Left ventricle myocardium inferior (tissue), 1 donor: ENCODE measurements at regions not wholly inside any gene's neighbourhood (a gene's known extent, or its start where the extent isn't known, plus 50 kb on each side); places are given as distances from the start of the nearest gene placed in this dataset.

Experiments used
- DNase-seq: peaks from one replicate; pipeline ENCODE4 v3.0.0-alpha.2; 2020
- H3K27ac ChIP-seq: fragments of 200-600 bp; replicated peaks from 2 replicates; pipeline ENCODE4 v1.8.0; 2021
- H3K27me3 ChIP-seq: fragments of 200-600 bp; 2 replicates; pipeline ENCODE4 v1.8.0; 2021; ENCODE audit warnings: low read depth
- H3K36me3 ChIP-seq: fragments of 200-600 bp; 2 replicates; pipeline ENCODE4 v1.8.0; 2021
- H3K4me1 ChIP-seq: fragments of 200-600 bp; 2 replicates; pipeline ENCODE4 v1.8.0; 2021
- H3K4me3 ChIP-seq: fragments of 200-600 bp; 2 replicates; pipeline ENCODE4 v1.8.0; 2021; ENCODE audit warnings: mild to moderate bottlenecking, moderate library complexity
- H3K9me3 ChIP-seq: fragments of 200-600 bp; replicated peaks from 2 replicates; pipeline ENCODE4 v1.8.0; 2021
- intact Hi-C: fragments of 100-400 bp; cut with micrococcal nuclease; formaldehyde crosslinking; loops from one replicate; pipeline ENCODE4 v1.11.0; 2022
- TF ChIP-seq, protein P1 (sequence below): fragments of 200-600 bp; IDR thresholded peaks from 2 replicates; pipeline ENCODE4 v1.8.0; 2021; ENCODE audit warnings: antibody characterized with exemption, mild to moderate bottlenecking, borderline replicate concordance
- donor health status: DM: no; HTN: yes; CAD: no; lungs with severe emphysema.

DNA sequence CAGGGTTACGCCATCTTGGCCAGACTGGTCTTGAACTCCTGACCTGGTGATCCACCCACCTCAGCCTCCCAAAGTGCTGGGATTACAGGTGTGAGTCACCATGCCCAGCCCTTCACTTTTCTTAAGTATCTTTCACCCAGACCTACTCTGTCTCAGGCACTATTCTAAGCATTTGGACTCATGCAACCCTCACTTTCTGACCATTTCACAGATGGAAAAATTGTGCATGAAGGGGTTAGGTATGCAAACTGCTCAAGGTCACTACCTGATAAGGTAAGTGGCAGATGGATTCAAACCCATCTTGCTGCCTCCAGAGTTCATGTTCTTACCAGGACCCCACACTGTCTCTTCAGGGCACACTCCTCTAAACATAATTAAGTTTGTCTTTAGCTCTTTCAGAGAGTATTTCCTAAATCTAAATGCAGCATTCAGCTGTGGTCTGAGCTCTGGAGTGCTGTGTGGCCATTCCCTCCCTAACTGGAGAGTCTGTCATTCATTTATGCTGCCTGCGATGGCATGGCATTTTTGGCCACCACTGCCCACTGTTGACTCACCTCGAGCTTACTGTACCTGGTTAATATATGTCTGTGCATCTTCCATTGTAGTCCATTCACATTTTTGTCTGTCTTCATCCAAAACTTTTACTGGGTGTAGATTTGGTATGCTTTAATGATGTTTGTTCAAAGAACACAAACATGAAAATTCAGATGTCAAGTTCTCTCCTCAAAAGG is 88.4 kb downstream of the CCDC71L start:
- H3K36me3 ChIP-seq = no peaks in the 10 kb centered on the region
- intact Hi-C loops = no loop called here

GRCh38 chr7:106571563-106571962 is 89.4 kb downstream of the CCDC71L start:
- Histone ChIP-seq H3K9me3 (no peaks in the 10 kb centered on the region), H3K27ac (no peak overlapping the region), H3K4me1 (peaks cover 6% of the 10 kb centered on the region), H3K36me3 (no peaks in the 10 kb centered on the region), H3K27me3 (no peaks in the 10 kb centered on the region), H3K4me3 (no peak overlapping the region)
- DNase-seq = no peak
- TF ChIP-seq, protein P1, sequence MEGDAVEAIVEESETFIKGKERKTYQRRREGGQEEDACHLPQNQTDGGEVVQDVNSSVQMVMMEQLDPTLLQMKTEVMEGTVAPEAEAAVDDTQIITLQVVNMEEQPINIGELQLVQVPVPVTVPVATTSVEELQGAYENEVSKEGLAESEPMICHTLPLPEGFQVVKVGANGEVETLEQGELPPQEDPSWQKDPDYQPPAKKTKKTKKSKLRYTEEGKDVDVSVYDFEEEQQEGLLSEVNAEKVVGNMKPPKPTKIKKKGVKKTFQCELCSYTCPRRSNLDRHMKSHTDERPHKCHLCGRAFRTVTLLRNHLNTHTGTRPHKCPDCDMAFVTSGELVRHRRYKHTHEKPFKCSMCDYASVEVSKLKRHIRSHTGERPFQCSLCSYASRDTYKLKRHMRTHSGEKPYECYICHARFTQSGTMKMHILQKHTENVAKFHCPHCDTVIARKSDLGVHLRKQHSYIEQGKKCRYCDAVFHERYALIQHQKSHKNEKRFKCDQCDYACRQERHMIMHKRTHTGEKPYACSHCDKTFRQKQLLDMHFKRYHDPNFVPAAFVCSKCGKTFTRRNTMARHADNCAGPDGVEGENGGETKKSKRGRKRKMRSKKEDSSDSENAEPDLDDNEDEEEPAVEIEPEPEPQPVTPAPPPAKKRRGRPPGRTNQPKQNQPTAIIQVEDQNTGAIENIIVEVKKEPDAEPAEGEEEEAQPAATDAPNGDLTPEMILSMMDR = no peak
- intact Hi-C loops = no loop called here

More for the DNA sequence above, 88.4 kb downstream of the CCDC71L start:
- H3K4me1 ChIP-seq = peaks cover 6% of the 10 kb centered on the region
- no peak overlapping the region for H3K27ac ChIP-seq
- no peak for DNase-seq
- no peaks in the 10 kb centered on the region for H3K9me3 ChIP-seq
- no peaks in the 10 kb centered on the region for H3K27me3 ChIP-seq
- H3K4me3 ChIP-seq = no peak overlapping the region
- TF ChIP-seq, protein P1 = no peak

DNA sequence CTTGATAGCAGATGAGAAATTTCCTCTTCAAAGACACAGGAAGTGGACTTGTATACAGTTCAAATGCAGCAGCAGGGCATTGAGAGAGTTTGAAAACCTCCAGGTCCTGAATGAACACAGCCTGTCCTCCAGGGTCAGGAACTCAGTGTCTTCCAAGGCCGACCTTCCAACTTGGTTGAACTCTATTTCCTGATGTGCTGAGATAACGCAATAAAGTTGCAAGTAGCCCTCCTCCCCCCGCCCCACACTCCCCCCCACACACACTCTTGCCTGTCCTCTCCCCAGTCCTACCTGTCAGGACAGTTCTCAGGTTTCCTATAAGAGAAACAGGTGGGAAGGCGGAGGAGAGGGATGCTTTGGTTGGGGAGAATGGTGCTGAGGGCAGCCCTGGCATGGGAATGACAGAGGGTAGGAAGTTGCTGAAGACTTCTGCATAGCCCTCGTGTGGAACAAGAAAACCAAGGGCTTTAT is 90.0 kb downstream of the CCDC71L start:
- peaks cover 6% of the 10 kb centered on the region for H3K4me1 ChIP-seq
- no peaks in the 10 kb centered on the region for H3K27me3 ChIP-seq
- no peak overlapping the region for H3K4me3 ChIP-seq
- TF ChIP-seq, protein P1 = no peak
- intact Hi-C loops = no loop called here
- DNase-seq = no peak
- no peaks in the 10 kb centered on the region for H3K36me3 ChIP-seq
- H3K9me3 ChIP-seq = no peaks in the 10 kb centered on the region
- H3K27ac ChIP-seq = no peak overlapping the region

DNA sequence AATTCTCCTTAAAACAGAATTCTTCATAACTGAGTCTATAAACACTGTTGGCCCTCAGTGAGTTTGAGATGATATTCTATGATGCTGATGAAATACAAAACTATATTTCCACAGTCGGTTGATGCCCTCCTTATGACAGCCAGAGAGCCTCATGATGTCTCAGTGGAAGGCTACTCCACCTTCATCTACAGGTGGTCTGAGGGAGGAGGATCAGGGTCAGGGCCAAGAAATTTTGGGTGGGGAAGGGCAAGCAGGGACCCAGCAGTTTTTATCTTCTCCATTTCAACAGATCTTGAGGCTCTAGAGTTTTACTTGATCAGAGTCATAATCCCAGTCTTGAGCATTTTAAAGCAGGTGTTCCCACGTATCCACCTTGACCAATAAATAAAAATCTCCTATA is 90.8 kb downstream of the CCDC71L start:
- Histone ChIP-seq H3K4me3 (no peak overlapping the region), H3K36me3 (no peaks in the 10 kb centered on the region), H3K27ac (no peak overlapping the region), H3K4me1 (peaks cover 6% of the 10 kb centered on the region), H3K9me3 (no peaks in the 10 kb centered on the region), H3K27me3 (no peaks in the 10 kb centered on the region)
- TF ChIP-seq, protein P1 = no peak
- DNase-seq = no peak
- intact Hi-C loops = no loop called here

DNA sequence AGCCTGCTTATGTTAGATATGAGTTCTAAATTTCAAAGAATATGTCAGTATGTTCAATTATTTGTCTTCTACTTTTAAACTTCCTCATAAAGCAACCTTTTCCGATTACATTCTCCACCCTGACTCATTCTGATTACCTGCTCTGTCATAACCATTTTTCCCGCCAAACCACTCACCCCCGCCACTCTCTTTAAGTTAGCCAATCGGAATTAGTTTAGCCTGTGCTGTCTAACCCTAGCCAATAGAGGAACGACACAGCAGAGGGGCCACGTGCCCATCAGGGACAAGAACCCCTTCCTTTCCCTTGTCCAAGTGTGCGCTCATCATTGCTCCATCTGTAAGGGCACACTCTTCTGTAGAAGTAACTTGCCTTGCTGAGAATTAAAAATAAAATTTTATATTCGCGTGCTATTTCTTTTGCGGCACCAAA is 91.4 kb downstream of the CCDC71L start:
- H3K4me3 ChIP-seq = no peak overlapping the region
- H3K27me3 ChIP-seq = no peaks in the 10 kb centered on the region
- no peak overlapping the region for H3K27ac ChIP-seq
- H3K36me3 ChIP-seq = no peaks in the 10 kb centered on the region
- no peaks in the 10 kb centered on the region for H3K9me3 ChIP-seq
- TF ChIP-seq, protein P1 = no peak
- DNase-seq = no peak
- intact Hi-C loops = no loop called here
- peaks cover 6% of the 10 kb centered on the region for H3K4me1 ChIP-seq
